GM21825 (cell line): ENCODE measurements at regions not wholly inside any gene's neighbourhood (a gene's known extent, or its start where the extent isn't known, plus 50 kb on each side); places are given as distances from the start of the nearest gene placed in this dataset.

Source experiments
- ATAC-seq: cut with Tn5 transposase; IDR thresholded peaks from one replicate; pipeline ENCODE4 v1.9.1; 2021; ENCODE audit warnings: mild to moderate bottlenecking, moderate library complexity; ENCODE audit not compliant: unreplicated experiment

DNA sequence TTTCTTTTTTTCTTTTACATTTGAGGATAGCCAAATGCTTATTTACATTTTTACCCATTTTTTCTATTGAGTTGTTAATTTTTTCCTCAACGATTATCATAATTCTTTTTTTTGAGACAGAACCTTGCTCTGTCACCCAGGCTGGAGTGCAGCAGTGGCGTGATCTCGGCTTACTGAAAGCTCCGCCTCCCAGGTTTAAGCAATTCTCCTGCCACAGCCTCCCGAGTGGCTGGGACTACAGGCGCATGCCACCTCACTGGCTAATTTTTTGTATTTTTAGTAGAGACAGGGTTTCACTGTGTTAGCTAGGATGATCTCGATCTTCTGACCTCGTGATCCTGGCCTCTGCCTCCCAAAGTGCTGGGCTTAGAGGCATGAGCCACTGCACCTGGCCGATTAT, 208.7 kb downstream of the LIG4 start:
- no peak for ATAC-seq

GRCh38 chr13:108005231-108005630, 210.1 kb downstream of the LIG4 start:
- ATAC-seq, result no peak

DNA sequence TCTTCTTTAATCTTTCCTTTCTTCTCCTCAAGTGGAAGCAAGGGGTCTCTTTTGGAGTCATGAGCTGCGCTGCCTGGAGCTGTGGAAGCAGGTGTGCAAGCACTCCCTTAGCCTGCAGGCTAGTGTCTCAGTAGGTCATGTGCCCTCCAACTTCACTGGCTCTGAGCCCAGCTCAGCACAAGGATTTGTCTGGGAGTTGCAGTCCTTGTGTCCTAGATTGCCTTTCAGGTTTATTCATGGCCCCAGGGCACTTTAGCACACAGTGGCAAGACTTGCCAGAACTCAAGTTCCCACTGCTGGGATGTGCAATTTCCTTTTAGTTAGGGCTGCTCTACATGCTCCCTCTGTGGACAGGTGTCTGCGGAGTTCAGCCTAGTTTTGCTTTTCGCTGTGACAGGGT, 211.7 kb downstream of the LIG4 start:
- ATAC-seq, result no peak

DNA sequence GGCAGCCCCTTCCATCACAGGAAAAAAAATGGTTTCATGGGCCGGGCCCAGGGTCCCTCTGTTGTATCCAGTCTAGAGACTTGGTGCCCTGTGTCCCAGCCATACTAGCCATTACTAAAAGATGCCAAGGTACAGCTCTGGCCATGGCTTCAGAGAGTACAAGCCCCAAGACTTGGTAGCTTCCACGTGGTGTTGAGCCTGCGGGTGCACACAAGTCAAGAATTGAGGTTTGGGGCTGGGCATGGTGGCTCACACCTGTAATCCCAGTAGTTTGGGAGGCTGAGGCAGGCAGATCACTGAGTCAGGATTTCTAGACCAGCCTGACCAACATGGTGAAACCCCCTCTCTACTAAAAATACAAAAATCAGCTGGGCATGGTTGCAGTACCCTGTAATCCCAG, 214.3 kb downstream of the LIG4 start:
- no peak for ATAC-seq

DNA sequence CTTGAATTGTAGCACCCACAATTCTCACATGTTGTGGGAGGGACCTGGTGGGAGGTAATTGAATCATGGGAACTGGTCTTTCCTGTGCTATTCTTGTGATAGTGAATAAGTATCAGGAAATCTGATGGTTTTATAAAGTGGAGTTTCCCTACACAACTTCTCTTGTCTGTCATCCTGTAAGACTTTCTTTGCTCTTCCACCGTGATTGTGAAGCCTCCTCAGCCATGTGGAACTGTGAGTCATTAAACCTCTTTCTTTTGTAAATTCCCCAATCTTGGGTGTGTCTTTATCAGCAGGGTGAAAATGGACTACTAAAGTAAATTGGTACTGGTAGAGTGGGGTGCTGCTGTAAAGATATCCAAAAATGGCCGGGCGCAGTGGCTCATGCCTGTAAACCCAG, 215.6 kb downstream of the LIG4 start:
- ATAC-seq, result no peak

DNA sequence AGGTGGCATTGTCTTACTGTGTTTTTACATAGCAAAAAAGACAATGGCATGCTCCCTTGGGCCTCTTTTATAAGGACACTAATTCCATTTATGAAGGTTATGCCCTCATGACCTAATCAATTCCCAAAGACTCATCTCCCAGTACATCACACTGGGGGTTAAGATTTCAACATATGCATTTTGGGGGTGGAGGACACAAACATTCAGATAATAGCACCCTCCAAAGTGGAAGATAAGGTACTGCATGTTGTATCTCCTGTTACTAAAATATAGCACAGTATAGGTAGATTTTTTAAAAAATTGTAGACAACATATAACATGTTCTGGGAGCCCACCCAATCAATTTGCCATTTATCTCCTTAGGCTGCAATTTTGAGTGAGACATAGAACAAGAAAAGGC, 221.2 kb downstream of the LIG4 start:
- no peak for ATAC-seq

DNA sequence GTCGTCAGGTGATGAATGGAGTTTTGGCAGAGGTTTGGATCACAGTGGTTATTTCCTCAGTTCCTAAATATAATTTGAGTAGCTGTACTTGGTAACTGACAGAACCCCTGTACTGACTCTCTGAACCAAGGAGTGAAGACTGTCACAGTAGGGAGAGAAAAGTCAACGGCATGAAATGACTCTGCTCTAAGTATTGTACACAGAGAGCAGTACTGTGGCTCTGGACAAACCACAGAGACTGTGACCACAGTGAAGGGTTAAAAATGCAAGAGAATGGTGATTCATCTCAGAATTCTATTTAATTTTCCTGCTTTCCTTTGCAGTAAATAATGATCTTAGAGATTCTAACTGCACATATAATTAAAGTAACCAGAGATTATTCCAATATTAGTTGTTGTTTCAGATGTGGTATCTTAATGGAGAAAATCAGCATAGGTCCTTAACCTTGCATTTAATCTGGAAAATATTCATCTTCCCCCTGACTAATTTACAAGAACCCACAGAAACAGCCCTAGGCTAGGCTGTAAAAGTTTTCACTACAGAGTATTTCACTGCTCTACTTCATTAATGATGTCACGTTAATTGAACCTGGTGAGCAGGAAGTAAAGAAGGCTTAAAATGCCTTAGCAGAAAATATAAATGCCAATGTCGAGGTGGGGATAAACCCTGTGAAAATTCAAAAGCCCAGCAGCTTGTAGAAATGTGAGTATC, 221.9 kb downstream of the LIG4 start:
- no peak for ATAC-seq

GRCh38 chr13:107992542-107992941, 222.8 kb downstream of the LIG4 start:
- ATAC-seq, result no peak

DNA sequence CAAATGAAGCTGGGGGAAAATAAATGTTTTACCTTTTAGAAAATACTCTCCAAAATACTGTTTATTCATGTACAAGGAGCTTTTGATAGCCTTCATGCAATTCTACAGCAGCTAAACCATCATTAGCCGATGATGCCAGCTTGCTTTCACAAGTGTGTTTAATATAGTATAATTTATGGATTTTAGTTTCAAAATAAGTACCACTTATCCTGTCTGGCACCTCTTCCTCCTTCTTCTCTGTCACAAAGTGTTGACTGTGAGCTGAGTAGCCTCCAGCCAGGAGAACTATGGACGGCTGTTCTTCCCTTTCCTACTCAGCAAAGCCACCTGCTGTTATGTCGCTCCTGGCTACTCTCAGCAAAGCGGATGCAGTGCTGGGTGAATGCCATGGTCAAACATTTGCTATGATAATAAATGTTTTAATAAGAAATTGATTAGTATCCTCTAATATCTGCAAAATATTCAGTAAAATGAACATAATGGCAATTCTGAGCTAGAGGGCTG, 238.2 kb downstream of the LIG4 start:
- ATAC-seq, result no peak

DNA sequence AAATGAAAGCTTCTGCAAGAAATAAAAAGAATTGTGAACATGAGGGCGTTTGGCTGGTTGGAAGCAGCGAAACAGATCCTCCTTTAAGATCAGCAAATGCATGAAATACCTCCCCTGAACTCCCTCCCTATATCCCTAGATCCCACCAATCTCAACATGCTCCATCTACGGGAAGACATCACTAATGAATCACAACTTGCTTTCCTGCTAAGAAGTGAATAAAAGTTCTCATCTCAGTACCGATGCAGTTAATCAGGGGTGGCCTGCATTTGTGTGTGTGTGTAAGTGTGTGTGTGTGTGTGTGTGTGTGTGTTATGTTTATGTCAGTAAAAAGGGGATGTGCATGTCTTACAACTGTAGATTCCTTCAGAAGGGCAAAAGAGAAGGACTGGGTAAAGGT, 238.7 kb downstream of the LIG4 start:
- no peak for ATAC-seq

DNA sequence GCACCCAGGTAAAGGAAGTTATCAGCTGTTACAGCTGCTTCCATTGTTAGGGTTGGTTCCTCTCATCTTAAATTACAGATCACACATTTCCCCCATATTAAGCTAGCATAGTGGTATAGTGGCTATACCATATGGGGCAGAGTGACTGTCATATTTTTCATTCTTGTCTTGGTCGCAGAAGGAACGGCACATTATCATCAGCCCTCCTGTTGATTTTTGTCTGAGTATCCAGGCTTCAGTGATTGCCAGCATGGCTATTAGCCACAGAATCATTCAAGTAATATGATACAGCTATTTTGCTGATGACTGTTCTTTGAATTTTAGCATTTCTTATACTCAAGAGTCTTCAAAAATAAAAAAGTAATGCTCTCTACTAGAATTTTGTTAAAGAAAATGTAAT, 240.9 kb downstream of the LIG4 start:
- ATAC-seq, result no peak

- no peak for ATAC-seq
Observed at GRCh38 chr13:107969546-107969945, 245.8 kb downstream of the LIG4 start.

- no peak for ATAC-seq
Observed at GRCh38 chr13:107968470-107968869, 246.9 kb downstream of the LIG4 start.

DNA sequence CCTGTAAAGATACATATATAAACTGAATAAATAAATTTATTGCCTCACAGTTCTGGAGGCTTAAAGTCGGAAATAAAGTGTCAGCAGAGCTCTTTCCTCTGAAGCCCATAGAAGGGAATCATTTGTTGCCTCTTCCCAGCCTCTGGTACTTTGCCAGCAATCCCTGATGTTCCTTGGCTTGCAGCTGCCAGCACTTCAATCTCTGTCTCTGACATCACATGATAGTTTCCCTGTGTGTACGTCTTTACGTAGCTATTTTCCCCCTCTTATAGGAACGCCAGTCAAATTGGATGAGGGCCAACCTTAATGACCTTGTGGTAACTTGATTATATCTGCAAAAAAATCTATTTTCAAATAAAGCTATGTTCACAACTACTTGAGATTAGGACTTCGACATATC, 250.9 kb downstream of the LIG4 start:
- no peak for ATAC-seq

- no peak for ATAC-seq
Observed at GRCh38 chr13:107961849-107962608, 253.3 kb downstream of the LIG4 start.

GRCh38 chr13:107960301-107960700, 255.0 kb downstream of the LIG4 start:
- ATAC-seq, result no peak

- no peak for ATAC-seq
Observed at GRCh38 chr13:107956889-107957288, 258.4 kb downstream of the LIG4 start.

GRCh38 chr13:107942030-107942617, 273.2 kb downstream of the LIG4 start:
- ATAC-seq, result no peak

DNA sequence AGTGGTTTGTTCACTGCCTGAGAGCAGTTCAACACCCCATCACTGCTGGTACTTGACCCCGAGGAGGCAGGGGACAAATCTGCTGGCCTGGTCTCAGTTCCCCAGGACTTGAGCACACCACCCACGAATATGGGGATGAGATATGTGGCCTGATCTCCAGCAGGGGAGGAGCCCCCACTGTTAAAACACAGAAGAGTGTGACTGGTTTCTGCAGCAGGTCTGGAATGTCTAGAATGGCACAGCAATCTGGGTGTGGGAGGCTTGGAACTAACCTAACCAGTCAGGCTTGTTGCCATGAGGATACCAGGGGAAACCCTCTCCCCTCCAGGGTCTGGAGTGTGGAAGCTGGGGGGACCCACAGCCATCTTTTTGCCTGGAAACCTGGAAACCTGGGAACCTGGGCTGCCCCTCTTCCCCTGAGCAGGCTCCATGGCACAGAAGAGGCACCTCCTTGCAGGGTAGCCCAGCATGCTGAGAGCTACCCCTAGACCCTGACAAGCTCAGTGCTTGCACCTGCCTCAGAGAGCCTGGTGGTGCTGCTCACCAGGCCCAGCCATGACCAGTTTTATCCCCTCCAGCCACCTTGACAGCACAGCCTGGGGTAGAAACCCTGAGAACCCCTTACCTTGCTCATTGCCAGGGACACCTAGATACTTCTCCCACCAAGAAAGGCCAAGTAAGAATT, 273.8 kb downstream of the LIG4 start:
- no peak for ATAC-seq

GRCh38 chr13:107937848-107938247, 277.5 kb downstream of the LIG4 start:
- ATAC-seq, result no peak

DNA sequence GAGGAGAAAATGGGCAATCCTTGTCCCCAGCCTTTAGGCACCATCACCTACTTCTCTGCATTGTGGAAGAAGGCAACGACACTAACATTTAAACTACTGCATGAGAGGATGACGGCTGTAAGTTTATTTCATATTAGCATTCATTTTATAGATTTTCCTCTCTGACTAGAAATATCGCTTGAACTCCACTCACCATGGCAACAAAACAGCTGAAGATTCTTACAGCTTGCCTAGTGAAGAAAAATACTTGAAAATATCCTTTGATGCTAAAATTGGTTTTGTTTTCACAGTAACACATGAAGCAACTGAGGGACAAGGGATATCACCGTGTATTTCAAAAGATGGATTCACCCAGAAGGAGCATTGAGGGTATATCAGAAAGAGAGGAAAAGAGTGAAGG, 284.3 kb downstream of the LIG4 start:
- no peak for ATAC-seq
